Dedifferentiated amniotic fluid mesenchymal stem cell (primary cell): ENCODE measurements at regions not wholly inside any gene's neighbourhood (a gene's known extent, or its start where the extent isn't known, plus 50 kb on each side); places are given as distances from the start of the nearest gene placed in this dataset.
"Not testable (repeated sequence)": the region's sequence is repeated elsewhere in the genome, so short reads cannot be mapped to it uniquely, and the experiment has no call there.

Experiments
- DNase-seq: peaks from one replicate; pipeline ENCODE4 v3.0.0-alpha.2; 2016; ENCODE audit errors: extremely low spot score

GRCh38 chr5:42949348-42950115 is 90.6 kb downstream of the ANXA2R start:
- DNase-seq = peak; percentile 73

GRCh38 chr5:42948961-42949347 is 91.2 kb downstream of the ANXA2R start:
- DNase-seq = no peak

- DNase-seq = peak; percentile 34
These were observed 95.1 kb downstream of the ANXA2R start for GRCh38 chr5:42944989-42945388.

GRCh38 chr5:42943931-42944631 is 96.0 kb downstream of the ANXA2R start:
- no peak for DNase-seq

- no peak for DNase-seq
These were observed 99.3 kb downstream of the ANXA2R start for GRCh38 chr5:42940853-42941252.

GRCh38 chr5:42932011-42932410 is 108.1 kb downstream of the ANXA2R start:
- not testable (repeated sequence) for DNase-seq

GRCh38 chr5:42931451-42931850 is 108.7 kb downstream of the ANXA2R start:
- DNase-seq = not testable (repeated sequence)

- DNase-seq = no peak
These were observed 109.2 kb downstream of the ANXA2R start for GRCh38 chr5:42930934-42931333.

GRCh38 chr5:42929871-42930270 is 110.2 kb downstream of the ANXA2R start:
- no peak for DNase-seq

- no peak for DNase-seq
These were observed 112.4 kb downstream of the ANXA2R start for GRCh38 chr5:42927730-42928129.

- no peak for DNase-seq
These were observed 113.0 kb upstream of the SELENOP start for GRCh38 chr5:42924686-42925085.

- no peak for DNase-seq
These were observed 112.5 kb upstream of the SELENOP start for GRCh38 chr5:42924226-42924625.

GRCh38 chr5:42923710-42924109 is 112.0 kb upstream of the SELENOP start:
- DNase-seq = no peak

GRCh38 chr5:42919600-42919999 is 107.9 kb upstream of the SELENOP start:
- no peak for DNase-seq

GRCh38 chr5:42915306-42915866 is 103.7 kb upstream of the SELENOP start:
- no peak for DNase-seq

- peak; percentile 43 for DNase-seq
These were observed 100.6 kb upstream of the SELENOP start for GRCh38 chr5:42912184-42912798.

- DNase-seq = peak; percentile 90
These were observed 97.1 kb upstream of the SELENOP start for GRCh38 chr5:42908509-42909488.

GRCh38 chr5:42908086-42908485 is 96.4 kb upstream of the SELENOP start:
- DNase-seq = no peak

GRCh38 chr5:42905827-42906226 is 94.1 kb upstream of the SELENOP start:
- DNase-seq = no peak

- no peak for DNase-seq
These were observed 89.0 kb upstream of the SELENOP start for GRCh38 chr5:42900734-42901133.

- no peak for DNase-seq
These were observed 87.1 kb upstream of the SELENOP start for GRCh38 chr5:42898760-42899159.
